Keratinocyte (primary cell): ENCODE measurements at regions not wholly inside any gene's neighbourhood (a gene's known extent, or its start where the extent isn't known, plus 50 kb on each side); places are given as distances from the start of the nearest gene placed in this dataset.

Source experiments
- DNase-seq: peaks from one replicate; pipeline ENCODE4 v3.0.0-alpha.2; 2011; ENCODE audit warnings: low read depth, missing footprints, low spot score
- FAIRE-seq: peaks from 2 replicates; lab custom pipeline; 2011; peaks lifted over from hg19 to GRCh38; lab: Jason Lieb, UNC
- H2AFZ ChIP-seq: 2 replicates; pipeline ENCODE4 v1.6.0; 2012; ENCODE audit warnings: low read length, control low read depth, inconsistent platforms; ENCODE audit not compliant: control insufficient read depth
- H3K27ac ChIP-seq: 2 replicates; pipeline ENCODE4 v1.5.1; 2011; ENCODE audit warnings: low read length; ENCODE audit not compliant: control insufficient read depth, insufficient read depth
- H3K27me3 ChIP-seq: 3 replicates; pipeline ENCODE4 v1.6.0; 2011; ENCODE audit warnings: low read length; ENCODE audit not compliant: control insufficient read depth, insufficient read depth; ENCODE audit errors: extremely low read depth
- H3K36me3 ChIP-seq, 2 experiments: 2 replicates in 1 of 2; 3 replicates in 1 of 2; pipeline ENCODE4 v1.5.1; 2011; ENCODE audit warnings: low read length in 2 of 2, mild to moderate bottlenecking in 1 of 2; ENCODE audit not compliant: control insufficient read depth in 2 of 2, insufficient read depth in 2 of 2; ENCODE audit errors: extremely low read depth in 1 of 2
- H3K4me1 ChIP-seq: 3 replicates; pipeline ENCODE4 v1.5.1; 2011; ENCODE audit warnings: low read length; ENCODE audit not compliant: control insufficient read depth, insufficient read depth; ENCODE audit errors: extremely low read depth
- H3K4me2 ChIP-seq: 3 replicates; pipeline ENCODE4 v1.6.0; 2011; ENCODE audit warnings: low read depth, low read length; ENCODE audit not compliant: control insufficient read depth, insufficient read depth; ENCODE audit errors: extremely low read depth
- H3K4me3 ChIP-seq, 3 experiments: fragments of 200-600 bp in 1 of 3; sonication (generic) in 1 of 3; 2 replicates in 2 of 3; 3 replicates in 1 of 3; pipeline ENCODE4 v1.5.1; 2011 to 2016; ENCODE audit warnings: low read length in 3 of 3, mild to moderate bottlenecking in 3 of 3, control low read depth in 2 of 3, inconsistent platforms in 1 of 3, low read depth in 1 of 3, mixed read lengths in 1 of 3, mixed run types in 1 of 3, moderate library complexity in 1 of 3; ENCODE audit not compliant: control insufficient read depth in 2 of 3, insufficient read depth in 2 of 3; ENCODE audit errors: extremely low read depth in 1 of 3
- H3K79me2 ChIP-seq: 2 replicates; pipeline ENCODE4 v1.6.0; 2012; ENCODE audit warnings: low read length; ENCODE audit not compliant: control insufficient read depth, insufficient read depth
- H3K9ac ChIP-seq: 3 replicates; pipeline ENCODE4 v1.6.0; 2011; ENCODE audit warnings: low read length; ENCODE audit not compliant: control insufficient read depth, insufficient read depth; ENCODE audit errors: extremely low read depth
- H3K9me1 ChIP-seq: 3 replicates; pipeline ENCODE4 v1.6.0; 2011; ENCODE audit warnings: low read length; ENCODE audit not compliant: control insufficient read depth, insufficient read depth; ENCODE audit errors: extremely low read depth
- H3K9me3 ChIP-seq: 2 replicates; pipeline ENCODE4 v1.5.1; 2012; ENCODE audit warnings: low read depth, low read length; ENCODE audit not compliant: control insufficient read depth
- H4K20me1 ChIP-seq: 3 replicates; pipeline ENCODE4 v1.6.0; 2011; ENCODE audit warnings: low read length; ENCODE audit not compliant: control insufficient read depth, insufficient read depth; ENCODE audit errors: extremely low read depth
- CTCF ChIP-seq, 3 experiments: IDR thresholded peaks in 1 of 3; conservative IDR thresholded peaks in 1 of 3; optimal IDR thresholded peaks in 1 of 3; 2 replicates in 2 of 3; 3 replicates in 1 of 3; pipeline versions ENCODE3 to v1.5.1; 2011; ENCODE audit warnings: low read length in 3 of 3, mild to moderate bottlenecking in 3 of 3, moderate library complexity in 2 of 3, control low read depth in 1 of 3, inconsistent platforms in 1 of 3; ENCODE audit not compliant: insufficient read depth in 2 of 3; ENCODE audit errors: extremely low read depth in 1 of 3
- EZH2 ChIP-seq: IDR thresholded peaks from one replicate; pipeline ENCODE4 v1.6.1; 2012; ENCODE audit warnings: inconsistent platforms, mild to moderate bottlenecking, low read length, moderate library complexity
- dilution Hi-C: fragments of 300-500 bp; cut with MboI; formaldehyde crosslinking; loops from one replicate; pipeline ENCODE4 v1.7.0; 2020; ENCODE audit warnings: low sequenced_read_pairs; ENCODE audit not compliant: extremely low pct_ligation_motif_present

GRCh38 chr15:94075349-94075748 lies 156.0 kb upstream of the MCTP2 start:
- FAIRE-seq: no peak
- Histone ChIP-seq H3K4me2 (no peak overlapping the region), H3K27ac (no peak overlapping the region)

GRCh38 chr15:94070356-94071295 lies 160.7 kb upstream of the MCTP2 start:
- no peaks in the 10 kb centered on the region for H3K36me3 ChIP-seq
- H3K4me3 ChIP-seq: no peak overlapping the region
- TF ChIP-seq EZH2 (no peak), CTCF (optimal IDR thresholded peaks at IDR 0.05 in 1 of 3, IDR thresholded peaks at IDR 0.05 in 1 of 3, conservative IDR thresholded peaks at IDR 0.05 in 1 of 3; ENCODE audit: extremely low read depth in 1 of 3, insufficient read depth in 2 of 3, low read length in 3 of 3) (no peak)
- H3K9me3 ChIP-seq: no peaks in the 10 kb centered on the region
- H4K20me1 ChIP-seq: no peaks in the 10 kb centered on the region
- H2AFZ ChIP-seq: no peak overlapping the region
- no peaks in the 10 kb centered on the region for H3K9me1 ChIP-seq
- FAIRE-seq: no peak
- no peaks in the 10 kb centered on the region for H3K79me2 ChIP-seq
- no peak overlapping the region for H3K4me2 ChIP-seq
- no peak overlapping the region for H3K27ac ChIP-seq
- H3K27me3 ChIP-seq: no peaks in the 10 kb centered on the region
- dilution Hi-C loops: no loop called here
- no peak overlapping the region for H3K9ac ChIP-seq
- no peaks in the 10 kb centered on the region for H3K4me1 ChIP-seq
- DNase-seq: no peak

More at GRCh38 chr15:94075349-94075748, 156.0 kb upstream of the MCTP2 start:
- dilution Hi-C loops: no loop called here
- Histone ChIP-seq H3K27me3 (peaks cover 3% of the 10 kb centered on the region), H3K4me1 (peaks cover 9% of the 10 kb centered on the region), H3K4me3 (no peak overlapping the region), H3K79me2 (no peaks in the 10 kb centered on the region), H3K9me3 (no peaks in the 10 kb centered on the region), H2AFZ (no peak overlapping the region), H3K36me3 (no peaks in the 10 kb centered on the region), H4K20me1 (no peaks in the 10 kb centered on the region), H3K9ac (no peak overlapping the region), H3K9me1 (no peaks in the 10 kb centered on the region)
- no peak for DNase-seq
- no peak for TF ChIP-seq CTCF (optimal IDR thresholded peaks at IDR 0.05 in 1 of 3, IDR thresholded peaks at IDR 0.05 in 1 of 3, conservative IDR thresholded peaks at IDR 0.05 in 1 of 3; ENCODE audit: extremely low read depth in 1 of 3, insufficient read depth in 2 of 3, low read length in 3 of 3)
- TF ChIP-seq EZH2: no peak
